GM19240 (cell line): ENCODE measurements at regions not wholly inside any gene's neighbourhood (a gene's known extent, or its start where the extent isn't known, plus 50 kb on each side); places are given as distances from the start of the nearest gene placed in this dataset.

ENCODE experiments used
- DNase-seq: peaks from one replicate; pipeline ENCODE4 v3.0.0; 2011; ENCODE audit warnings: low spot score; ENCODE audit not compliant: insufficient read length

DNA sequence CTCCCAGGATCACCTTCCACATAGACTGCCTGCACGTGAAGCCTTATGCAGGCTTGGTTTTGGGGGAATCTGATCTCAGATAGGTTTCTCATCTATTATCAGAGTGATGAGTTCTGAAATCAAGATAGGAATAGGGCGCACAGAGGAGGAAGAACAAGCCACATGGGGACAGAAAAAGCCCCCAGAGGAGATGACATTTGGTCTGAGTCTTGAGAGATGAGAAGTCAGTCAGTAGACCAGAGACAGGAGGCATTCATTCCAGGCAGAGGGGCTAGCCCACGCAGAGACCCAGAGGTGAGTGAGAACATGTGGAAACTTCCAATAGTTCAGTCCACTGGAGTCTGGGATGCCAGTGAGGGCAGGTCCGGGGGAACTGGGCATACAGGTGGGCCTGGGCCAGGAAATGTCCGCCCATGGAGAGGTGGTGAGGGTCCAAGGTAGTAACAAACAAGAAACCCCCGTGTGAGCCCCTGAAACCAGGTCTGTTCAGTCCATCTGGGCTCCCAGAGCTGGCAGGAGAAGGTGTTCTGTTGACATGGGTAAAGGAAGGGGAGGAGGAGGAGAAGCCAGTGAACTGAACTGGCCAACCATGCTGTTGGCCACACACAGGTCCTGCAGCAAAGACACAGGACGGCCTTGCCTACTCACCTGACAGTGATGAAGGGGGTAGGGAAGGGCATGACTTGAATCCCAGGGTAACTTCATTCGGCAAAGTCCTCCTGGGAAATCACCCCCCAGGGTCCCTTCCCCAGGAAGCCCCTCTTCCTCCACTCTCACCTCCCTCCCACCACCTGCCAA lies 69.3 kb upstream of the SMNDC1 start:
- no peak for DNase-seq

DNA sequence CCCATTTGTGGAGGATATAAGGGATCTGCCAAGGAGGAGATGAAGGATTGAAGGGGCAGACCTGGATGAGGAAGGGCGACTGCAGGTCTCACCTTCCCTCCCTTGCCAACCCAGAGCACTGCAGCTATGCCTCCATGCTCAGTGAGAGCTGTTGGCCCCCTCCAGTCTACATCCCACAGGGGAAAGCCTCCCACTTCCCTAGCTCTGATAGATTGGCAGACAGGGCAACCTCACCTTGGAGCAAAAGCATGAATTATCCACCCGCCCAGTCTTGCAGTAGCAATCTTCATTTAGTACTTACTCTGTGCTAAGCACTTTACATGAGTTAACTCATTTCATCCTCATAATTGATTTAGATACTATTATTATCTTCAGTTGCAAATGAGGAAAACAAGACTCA lies 70.4 kb upstream of the SMNDC1 start:
- DNase-seq, result no peak

DNA sequence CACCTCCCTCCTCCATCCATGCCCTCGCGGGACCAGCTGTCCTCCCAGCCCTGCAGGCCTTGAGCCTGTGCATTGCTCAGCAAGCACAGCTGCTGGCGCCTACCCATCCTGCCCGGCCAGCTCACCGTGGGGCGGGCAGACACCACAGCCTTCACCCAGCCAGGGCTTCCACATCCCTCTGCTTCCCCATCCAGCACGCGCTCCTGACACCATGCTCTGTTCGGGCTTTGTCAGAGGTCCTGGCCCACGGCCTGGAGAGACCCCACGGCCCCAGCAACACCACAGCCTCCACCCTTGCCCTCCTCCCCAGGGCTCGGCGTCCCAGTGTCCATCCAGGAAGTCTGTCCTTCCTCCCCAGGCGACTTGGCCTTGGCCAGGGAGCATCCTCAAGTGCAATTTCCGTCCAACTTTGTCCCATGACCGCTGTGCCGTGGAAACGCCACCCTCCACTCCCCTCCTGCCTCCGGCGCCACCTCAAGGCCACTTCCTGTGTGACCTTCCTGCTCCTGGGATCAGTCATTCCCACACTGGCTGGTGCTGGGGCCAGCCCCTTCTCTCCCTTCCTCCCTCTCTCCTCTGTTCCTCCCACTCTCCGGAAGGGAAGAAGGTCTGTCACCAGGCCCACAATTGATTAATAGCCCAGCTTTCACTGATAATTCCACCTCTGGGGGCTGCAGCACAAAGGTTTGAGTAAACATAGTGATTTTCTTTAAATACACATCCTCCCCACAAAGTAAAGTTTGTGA lies 71.5 kb upstream of the SMNDC1 start:
- no peak for DNase-seq

DNA sequence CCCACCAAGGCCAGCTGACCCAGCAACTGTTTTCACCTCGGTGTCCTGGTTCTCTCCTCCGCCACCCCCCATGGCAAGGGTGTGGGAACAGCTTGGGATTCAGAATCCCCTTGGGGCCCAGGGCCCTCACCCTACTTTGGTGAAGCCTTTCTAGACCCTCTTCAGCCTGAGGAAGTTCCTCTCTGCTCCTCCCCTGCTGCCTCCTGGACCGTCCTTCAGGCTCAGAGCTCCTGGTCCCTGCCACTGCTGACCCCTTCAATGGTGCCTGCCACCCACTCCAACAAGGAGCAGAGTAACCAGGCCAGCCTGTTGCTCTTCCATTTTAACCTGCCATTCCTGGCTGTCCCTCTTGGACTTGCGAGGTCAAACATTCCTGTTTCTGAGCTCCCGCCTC lies 72.0 kb upstream of the SMNDC1 start:
- DNase-seq, result no peak

DNA sequence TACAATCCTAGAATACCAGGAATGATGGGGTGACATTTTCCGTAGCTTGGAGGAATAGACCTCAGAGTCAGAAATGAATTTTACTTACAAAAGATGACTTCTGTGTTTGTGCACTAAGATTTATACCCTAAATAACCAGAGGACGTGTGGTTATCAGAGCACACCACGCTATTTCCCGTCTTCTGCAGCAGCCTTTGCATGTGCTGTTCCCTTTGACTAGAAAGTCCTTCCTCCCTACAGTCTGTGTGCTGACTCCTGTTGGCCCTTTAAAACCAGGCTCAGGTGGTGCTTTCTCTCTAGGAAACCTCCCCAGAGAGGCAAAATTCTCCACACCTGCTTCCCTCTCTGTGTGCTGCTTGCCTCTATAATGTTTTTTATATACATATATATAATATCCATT lies 73.3 kb upstream of the SMNDC1 start:
- no peak for DNase-seq

DNA sequence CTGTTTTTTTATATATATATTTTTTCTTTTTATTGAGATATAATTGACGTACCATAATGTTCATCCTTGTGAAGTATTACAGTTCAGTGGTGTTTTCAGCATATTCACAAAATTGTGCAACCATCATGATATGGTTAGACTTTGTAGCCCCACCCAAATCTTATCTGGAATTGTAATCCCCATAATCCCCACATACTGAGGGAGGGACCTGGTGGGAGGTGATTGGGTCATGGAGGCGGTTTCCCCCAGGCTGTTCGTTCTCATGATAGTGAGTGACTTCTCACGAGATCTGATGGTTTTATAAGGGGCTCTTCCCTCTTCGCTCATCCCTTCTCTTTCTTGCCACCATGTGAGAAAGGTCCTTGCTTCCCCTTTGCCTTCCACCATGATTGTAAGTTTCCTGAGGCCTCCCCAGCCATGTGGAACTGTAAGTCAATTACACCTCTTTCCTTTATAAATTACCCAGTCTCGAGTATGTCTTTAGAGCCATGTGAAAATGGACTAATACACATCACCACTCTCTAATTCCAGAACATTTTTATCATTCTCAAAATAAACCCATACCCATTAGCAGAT lies 73.9 kb upstream of the SMNDC1 start:
- DNase-seq, result no peak

DNA sequence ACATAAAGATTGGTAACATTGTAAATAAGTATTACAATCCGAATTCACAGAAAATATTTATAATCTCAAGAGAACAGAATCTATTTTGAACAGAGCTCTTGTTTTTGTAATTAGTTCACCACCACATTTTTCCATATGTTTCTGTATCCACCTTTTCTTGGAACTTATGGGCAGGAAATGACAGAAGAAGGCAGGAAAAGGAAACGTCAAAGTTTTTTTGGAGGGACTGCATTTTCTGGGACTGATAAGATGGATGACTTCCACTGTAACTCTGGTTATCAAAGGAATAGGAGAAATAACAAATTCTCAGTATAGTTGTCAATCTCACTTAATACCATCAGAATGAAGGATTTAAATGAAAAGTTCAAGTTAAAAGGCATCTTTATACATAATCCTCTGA lies 75.1 kb upstream of the SMNDC1 start:
- DNase-seq, result no peak

DNA sequence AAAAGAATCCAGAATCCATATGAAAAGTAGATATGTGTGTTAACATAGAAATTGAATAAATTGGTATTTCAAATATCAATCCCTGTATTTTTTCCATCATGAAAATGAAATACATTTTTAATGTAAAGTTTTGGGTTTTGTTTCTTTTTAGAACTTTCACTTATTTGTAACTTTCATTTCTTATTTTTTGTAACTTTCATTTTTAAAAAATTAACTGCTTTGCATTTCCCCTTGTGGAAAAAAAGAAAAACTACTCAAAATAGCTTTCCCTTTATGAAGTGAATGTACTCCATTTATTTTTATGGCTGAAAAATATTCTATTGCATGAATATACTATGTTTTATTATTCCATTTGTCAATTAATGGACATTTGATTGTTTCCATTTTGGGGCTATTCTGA lies 75.6 kb upstream of the SMNDC1 start:
- DNase-seq, result no peak

DNA sequence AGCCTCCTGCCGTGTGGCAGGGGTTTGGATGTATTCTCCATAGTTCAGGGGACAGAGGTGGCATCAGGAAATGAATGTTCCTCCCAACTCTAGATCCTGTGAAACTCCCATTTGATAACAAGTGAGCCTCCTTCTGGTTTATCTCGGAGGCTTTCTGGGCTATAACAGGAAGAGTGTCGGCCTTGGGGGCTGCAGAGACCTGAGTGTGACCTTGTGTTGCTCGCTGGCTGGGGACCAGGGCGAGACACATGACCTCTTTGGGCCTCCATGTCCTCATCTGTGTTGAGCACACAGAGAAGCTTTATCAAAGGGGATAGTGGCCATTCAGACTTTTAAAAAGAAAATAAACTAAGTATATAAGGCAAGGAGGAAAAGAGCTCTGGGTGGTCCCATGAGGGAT lies 78.0 kb upstream of the SMNDC1 start:
- DNase-seq, result no peak

DNA sequence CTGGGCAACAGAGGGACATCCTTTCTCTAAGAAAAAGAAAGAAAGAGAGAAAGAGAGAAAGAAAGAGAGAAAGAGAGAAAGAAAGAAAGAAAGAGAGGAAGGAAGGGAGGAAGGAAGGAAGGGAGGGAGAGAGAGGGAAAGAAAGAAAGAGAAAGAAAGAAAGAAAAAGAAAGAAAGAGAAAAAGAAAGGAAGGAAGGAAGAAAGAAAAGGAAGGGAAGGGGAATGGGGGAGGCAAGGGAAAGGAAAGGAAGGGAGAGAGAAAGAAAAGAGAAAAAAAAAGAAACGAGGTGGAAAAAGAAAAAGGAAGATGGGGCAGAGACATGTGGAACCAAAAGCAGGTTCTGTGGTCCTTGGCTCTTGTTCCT lies 82.9 kb upstream of the SMNDC1 start:
- DNase-seq, result no peak

DNA sequence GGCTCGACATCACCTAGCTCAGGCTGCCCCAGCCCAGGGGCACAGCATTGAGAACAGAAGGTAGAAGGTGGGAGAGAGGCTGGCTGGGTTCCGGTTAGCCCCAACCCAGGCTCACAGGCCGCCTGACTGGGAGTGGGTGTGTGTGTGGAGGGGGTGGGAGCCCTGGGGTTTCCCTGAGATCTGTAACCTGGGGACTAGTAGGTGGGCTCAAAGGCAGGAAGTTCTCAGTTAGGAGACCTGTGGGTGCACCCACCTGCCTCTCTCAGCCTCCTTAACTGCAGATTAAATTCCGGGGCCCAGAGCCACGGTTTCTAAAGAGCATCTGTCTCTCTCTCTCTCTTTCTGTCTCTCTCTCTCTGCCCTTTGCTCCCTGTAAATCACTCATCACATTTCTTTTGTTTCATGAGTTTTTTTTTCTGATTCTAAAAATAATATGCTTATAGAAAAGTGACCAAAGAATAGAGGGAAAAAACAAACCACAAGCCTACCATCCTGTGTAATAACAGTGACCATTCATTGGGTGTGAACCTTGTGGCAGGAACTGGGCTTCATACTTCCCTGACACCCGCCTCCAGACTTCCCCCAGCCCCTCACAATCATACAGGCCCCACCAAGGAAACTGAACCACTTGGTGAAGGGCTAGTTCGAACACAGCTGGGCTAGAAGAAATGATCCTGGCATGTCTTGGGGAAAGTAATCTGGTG lies 83.4 kb upstream of the SMNDC1 start:
- DNase-seq, result peak; percentile 49

DNA sequence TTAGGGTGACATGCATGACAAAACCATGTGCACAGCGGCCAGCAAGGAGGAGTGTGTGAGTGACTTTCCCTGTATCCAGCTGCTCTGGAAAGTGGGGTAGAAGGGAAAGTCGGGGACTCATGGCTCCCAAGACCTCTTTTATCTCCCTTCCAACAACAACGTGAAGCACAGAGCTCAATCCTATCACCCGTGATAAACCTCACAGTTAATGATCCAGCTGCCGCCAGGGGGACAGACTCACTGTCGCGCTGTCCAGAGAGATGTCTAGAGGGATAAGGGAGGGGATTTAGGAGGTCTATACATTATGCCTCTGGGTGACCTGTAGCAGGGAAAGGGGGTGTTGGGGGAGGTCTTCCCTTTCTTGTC lies 84.0 kb upstream of the SMNDC1 start:
- no peak for DNase-seq

DNA sequence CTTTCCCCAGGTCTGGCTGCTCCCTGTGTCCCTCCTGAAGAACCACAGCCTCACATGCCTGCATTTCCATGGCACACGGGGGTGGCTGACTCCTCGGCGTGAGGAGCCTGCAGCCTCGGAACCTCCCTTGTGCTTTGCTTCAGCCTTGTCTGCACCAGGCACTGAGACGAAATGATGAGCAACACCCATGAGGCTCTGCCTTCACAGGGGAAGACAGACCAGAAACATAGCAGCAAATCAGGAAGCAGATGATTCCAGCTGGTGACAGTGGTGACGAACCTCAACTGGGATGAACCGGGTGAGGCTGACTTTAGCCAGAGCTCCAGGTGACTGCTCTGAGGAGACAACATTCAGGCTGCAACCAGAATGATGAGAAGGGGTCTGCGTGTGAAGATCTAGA lies 84.5 kb upstream of the SMNDC1 start:
- DNase-seq, result no peak

DNA sequence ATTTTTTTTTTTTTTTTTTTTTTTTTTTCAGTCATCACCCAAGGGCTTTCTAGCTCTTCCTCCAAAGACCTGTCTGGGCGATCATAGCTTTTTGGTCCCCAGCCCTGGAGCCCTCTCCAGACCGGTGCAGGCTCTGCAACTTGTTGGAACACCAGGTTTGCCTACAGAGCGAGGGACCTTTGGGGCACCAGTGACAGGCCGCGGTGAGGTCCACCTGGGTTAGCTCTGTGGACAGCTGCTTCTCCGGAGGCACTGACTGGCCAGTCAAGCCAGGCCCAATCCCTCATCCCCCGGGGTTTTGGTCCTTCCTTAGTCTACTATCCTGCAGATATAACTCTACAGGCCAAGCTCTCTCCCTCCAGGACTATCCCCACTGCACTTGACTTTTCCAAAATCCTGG lies 86.8 kb upstream of the SMNDC1 start:
- DNase-seq, result no peak

DNA sequence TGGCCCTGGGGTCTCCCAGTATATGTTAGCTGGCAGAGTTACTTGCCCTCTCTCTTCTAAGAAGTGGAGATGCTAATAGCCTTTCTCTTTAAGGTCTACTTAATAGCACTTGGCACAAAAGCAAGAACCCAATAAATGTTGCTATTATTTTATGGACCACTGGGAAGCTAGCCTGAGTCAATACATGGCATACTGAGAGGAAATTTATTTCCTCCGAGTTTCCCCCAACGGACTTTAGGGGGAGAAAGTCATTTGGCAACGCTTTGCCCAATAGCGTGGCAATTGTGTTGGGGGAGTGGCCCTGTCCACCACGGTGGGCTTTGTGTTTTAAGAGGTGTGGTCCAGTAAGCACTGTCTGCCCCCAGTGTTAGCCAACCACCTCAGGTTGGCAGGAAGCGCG lies 87.4 kb upstream of the SMNDC1 start:
- no peak for DNase-seq

DNA sequence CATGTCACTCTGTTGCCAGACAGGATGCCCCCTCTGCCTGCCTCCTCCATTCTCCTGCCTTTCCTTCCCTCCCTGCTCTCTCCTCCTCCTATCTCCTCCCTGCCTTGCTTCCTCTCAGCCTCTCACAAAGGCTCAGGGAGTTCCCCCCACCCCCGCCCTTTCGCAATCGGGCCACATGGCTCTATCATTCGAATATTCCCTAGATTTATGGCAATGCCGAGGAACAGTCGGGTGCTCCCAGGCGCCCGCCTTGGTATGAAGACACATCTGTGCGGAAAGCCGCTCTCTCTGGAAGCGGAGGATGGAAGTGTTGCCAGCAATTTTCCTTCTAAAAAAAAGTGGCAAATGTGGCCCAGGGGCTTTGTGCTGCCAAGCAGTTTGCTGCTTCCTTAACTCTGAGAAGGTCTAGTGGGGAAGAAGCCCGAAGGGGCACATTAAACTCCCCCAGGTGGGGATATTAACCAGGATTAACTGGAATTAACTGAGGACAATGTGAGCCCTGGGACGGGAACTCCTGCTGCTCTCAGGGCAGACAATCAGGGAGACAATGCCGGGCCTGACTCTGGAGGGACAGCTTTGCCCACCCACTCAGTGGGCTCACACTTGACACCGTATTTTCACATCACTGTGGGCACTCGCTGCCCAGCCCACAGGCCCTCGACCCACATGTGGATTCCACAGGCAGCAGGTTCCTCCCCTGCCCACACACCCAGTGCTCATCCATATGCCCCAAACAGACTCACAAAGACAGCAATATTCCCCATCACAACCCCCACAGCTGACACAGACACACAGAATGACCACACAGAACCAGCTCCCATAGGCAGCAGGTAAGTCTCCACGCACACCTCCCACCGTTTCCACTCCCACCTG lies 88.4 kb upstream of the SMNDC1 start:
- no peak for DNase-seq

DNA sequence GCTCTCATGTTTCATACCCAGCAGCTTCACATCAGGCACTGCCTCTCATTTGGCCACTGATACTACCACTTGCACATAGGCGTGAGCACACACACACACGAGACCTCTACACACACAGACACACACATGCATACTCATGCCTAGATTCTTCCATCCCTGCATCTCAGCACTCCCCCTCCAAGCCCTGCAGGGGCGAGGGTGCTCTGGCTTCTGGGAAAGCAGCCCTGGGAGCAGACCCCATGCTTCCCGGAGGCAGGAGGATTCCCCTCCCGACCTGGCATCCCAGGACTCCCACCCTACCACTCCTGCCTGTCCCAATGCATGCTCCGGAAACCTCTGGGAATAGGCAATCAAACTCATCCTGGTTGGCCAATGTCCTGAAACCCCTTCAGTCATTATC lies 89.1 kb upstream of the SMNDC1 start:
- DNase-seq, result no peak

DNA sequence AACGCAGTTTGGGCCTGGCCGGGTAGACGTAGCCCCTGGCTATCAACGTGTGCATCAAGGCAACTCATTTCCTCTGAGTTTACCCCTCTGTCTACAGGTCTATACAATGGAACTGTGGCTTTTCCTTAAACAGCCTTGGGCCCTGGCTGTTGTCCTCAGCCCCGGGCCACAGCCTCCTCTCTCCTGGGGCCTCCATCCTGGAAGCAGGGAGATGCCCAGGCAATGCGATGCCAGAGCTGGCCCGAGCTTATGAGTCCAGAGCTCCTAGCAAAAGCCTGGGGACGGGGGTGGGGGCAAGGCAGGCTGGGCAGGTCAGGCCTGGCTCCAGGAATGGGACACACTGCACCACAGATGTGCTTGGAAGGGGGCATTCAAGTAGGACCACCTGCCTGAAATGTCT lies 89.6 kb upstream of the SMNDC1 start:
- no peak for DNase-seq

DNA sequence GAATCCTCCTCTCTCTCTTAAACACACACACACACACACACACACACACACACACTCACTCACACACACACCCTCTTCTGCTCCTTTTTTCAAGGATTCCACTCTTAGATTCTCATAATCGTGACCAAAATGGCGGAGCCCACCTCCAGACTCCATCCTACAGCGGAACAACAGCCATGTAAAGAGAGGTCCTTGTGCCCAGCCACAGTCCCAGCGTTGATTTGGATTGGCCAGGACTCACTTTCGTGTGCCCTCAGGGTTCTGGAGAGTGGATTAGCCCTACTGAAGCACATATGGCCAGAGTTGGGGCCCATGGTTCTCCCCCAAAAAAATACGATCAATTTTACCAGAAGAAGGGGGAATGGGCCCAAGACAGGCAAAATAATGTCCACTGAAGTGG lies 90.2 kb upstream of the SMNDC1 start:
- DNase-seq, result no peak

DNA sequence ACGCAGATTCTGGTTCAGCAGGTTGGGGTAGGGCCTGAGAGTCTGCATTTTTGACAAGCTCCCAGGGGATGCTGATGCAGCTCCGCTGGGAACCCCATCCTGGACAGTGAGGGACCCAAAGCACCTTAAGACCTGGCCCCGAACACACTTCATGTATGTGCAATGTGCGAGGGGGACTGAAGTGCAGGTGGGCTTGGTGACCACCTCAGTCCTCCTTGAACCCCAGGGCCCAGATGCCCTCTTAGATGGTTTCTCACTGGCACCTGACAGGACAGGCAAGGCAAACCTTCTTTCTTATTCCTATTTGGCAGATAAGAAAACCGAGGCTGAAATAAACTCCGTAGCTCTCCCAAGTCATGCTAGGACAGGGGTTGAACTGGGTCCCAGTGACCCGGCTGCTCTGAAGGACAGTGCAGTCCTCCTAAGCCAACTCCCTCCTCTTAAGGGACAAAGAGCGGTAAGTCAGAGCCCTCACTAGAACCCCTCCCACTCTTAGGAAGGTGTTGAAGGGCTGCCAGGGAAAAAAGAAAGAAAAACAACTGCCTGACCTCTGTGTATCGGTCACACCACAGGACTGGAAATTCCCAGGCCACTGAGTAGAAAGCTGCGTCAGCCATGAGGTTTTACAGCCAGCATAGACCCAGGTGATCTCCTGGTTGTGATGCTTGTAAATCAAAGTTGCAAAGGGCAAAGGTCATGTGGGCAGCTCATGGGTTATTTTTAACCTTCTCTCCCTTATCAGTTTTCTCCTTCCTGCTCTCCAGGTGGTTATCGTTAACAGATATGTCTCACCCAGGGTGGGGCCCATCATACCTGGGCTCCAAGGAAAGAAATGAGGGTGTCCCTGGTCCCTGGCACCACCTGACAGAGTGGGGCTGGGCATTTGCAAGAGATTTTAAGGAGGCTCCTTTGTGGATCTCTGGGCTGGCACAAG lies 90.9 kb upstream of the SMNDC1 start:
- DNase-seq, result peak; percentile 61
